RPMI7951 (cell line): ENCODE measurements at regions not wholly inside any gene's neighbourhood (a gene's known extent, or its start where the extent isn't known, plus 50 kb on each side); places are given as distances from the start of the nearest gene placed in this dataset.
A peak's percentile ranks its signal among the peaks of the same experiment; 100 is the strongest.

Experiments
- DNase-seq: peaks from one replicate; pipeline ENCODE4 v3.0.0-alpha.2; 2012; ENCODE audit warnings: low read depth

- DNase-seq = no peak
These were observed 238.4 kb downstream of the ZEB2 start for GRCh38 chr2:144281476-144281875.

- no peak for DNase-seq
These were observed 239.9 kb downstream of the ZEB2 start for GRCh38 chr2:144280009-144280408.

DNA sequence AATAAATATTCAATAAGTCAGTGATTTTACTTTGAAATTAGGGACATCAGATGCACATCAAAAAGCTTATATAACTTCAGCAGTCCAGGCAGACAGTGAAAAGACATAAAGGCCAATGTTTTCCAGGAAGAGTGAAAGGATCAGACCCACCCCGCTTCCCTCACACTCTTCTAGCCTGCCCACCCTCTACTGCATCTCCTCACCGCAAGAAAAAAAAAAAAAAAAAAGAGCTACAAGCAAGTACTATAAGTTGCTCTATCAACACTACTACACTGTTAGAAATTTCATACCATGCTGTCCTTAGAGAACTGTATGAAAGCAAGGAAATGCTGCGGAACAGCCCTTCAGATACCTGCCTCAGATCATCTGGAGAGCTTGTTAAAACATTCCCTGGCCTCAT lies 240.8 kb downstream of the ZEB2 start:
- no peak for DNase-seq

- no peak for DNase-seq
These were observed 242.1 kb downstream of the ZEB2 start for GRCh38 chr2:144277622-144278354.

DNA sequence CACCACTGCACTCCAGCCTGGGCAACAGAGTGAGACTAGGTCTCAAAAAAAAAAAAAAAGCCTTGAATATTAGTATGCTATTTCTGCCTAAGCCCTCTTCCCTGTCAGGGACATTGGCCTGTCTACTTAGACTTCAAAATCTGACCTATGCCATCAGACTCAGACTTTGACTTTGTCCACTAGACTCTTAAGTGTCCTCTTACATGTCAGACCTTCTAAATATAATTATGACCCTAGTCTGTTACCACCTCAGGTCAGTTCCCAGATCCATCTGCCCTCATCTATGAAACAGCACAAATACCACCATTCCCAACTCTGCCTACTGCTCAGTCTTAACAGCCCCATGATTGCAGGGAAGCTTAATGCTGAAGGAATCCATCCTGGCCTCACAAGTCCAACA lies 244.6 kb downstream of the ZEB2 start:
- DNase-seq = no peak

- DNase-seq = no peak
These were observed 245.8 kb downstream of the ZEB2 start for GRCh38 chr2:144274131-144274530.

- DNase-seq = no peak
These were observed 249.0 kb downstream of the ZEB2 start for GRCh38 chr2:144270951-144271350.

DNA sequence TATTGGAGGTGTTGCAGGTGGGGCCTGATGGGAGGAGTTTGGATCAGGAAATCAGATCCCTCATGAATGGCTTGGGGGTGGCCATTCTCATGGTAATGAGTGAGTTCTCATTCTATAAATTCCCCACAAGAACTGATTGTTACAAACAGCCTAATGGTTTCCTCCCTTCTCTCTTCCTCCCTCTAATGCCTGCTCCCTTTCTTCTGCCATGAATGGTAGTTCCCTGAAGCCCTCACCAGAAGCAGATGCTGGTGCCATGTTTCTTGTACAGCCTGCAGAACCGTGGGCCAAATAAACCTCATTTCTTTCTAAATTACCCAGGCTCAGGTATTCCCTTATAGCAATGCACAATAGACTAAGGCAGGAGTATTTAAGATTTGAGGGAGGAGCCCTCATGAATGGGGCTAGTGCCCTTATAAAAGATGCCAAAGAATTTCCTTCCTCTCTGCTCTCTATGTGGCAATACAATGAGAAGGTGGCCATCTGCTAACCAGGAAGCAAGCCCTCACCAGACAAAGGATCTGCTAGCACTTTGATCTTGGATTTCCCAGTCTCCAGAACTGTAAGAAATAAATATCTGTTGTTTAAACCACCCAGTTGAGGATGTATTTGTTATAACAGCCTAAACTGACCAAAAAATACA lies 251.8 kb downstream of the ZEB2 start:
- no peak for DNase-seq

GRCh38 chr2:144267239-144267638 lies 252.7 kb downstream of the ZEB2 start:
- DNase-seq = no peak

GRCh38 chr2:144265654-144266053 lies 254.3 kb downstream of the ZEB2 start:
- no peak for DNase-seq

GRCh38 chr2:144261966-144262365 lies 258.0 kb downstream of the ZEB2 start:
- DNase-seq = no peak

DNA sequence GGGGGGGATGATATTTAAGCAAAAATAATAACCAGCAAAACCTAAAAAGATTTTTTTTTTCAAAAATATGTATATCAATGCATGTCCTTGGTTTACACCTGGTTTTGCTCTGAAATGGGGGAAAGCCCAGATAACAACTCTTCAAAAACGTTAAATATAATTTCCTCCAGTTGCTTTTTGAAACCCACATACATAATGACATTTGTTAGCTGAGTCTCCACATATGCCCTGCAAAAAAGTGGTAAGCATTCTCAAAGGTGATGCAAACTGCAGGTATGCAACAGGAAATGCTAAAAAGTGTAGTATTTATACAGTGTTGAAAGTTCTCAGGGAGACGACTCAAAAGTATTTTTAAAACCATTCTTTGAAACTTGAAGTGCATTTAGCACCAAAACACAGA lies 258.6 kb downstream of the ZEB2 start:
- no peak for DNase-seq

DNA sequence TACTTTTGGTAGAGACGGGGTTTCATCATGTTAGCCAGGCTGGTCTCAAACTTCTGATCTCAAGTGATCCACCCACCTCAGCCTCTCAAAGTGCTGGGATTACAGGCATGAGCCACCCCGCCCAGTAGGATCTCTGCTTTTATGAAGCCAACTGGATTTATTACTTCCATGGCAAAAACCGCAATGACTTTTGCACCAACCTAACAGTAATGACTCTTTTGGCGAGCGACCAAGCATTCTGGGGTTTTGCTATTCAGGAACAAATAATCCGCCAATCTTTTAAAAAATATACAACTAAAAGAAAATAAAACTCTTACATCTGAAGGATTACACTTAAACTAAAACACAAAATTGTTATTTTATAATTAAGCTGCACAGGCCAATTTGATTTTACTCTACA lies 260.6 kb downstream of the ZEB2 start:
- no peak for DNase-seq

DNA sequence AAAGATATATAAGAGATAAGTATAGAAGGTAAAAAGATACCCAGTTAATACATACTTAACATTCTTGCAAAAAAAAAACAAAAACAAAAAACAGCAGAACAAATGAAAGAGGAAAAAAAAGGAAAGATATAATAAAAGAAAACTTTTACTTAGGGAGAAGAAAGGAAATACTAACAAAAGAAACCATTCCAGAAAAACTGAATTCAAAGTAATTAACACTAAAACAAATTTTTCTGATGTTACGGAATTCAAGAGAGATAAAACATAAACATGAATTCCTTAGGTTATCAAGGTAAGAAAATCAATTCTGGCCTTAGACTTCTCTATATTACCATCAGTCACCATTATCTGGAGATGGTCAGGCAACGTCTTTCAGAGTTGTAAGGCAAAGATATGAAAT lies 261.8 kb downstream of the ZEB2 start:
- no peak for DNase-seq

DNA sequence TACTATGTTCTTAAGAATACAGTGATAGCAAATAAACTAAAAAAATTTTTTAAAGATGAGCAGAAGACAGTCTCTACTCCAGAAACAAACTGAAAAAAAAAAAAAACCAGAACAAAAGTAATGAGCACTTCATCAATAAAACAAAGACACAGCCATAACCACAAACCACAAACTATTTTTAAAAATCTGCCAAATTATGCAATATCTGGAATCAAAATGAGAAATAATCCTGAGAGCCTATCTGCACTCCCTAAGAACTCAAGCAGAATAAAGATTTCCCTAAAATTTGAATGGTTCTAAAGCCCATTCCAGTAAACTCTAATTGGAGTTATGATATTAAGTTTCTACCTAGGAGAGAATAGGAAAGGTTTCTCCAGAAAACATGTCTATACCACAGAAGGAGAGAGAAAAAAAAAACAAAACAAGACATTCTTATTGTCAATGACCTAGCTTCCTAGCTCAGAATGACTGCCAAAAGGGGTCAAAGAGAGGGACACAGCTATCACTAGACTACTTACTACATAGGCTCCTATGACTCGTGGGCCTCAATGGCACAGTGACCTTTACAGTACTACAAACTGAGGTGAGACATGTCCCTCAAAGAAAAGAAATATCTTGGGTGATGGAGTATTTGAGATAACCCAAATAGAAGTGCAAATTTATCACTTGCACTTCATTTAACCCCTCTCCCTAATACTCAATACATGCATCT lies 262.8 kb downstream of the ZEB2 start:
- peak; percentile 7 for DNase-seq

GRCh38 chr2:144254342-144255235 lies 265.3 kb downstream of the ZEB2 start:
- DNase-seq = no peak

GRCh38 chr2:144253743-144254142 lies 266.2 kb downstream of the ZEB2 start:
- DNase-seq = no peak

- DNase-seq = no peak
These were observed 267.2 kb downstream of the ZEB2 start for GRCh38 chr2:144252694-144253093.

- no peak for DNase-seq
These were observed 270.8 kb downstream of the ZEB2 start for GRCh38 chr2:144249035-144249637.

DNA sequence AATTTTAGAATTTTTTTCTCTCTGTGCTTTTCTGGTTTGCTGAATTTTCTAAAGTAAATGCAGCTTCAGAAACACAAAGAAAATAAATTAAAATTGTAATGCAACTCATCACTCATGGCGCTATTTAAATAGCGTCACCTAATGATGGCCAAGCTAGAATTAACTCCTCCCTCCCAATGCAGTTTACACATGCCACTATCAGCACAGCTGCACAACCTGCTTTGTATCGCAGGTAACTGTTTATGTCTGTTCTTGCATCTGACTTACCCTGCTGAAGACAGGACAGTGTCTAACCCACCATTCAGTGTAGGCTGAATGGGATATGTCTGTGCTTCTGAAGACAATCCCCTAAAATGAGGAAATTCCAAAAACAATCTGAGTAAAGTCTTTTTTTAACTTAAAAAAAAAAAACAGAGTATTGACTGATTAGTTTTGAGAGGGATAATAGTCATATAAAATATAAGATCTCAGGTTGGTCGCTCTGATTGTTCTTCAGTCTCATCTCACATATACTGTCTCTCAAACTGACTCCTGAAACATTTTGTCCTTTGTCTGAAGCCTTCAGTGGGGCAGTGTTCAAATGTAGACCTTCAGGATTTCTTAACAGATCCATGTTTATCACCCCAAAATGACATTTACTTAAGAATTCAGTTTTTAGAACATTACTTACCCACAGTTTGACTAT lies 271.4 kb downstream of the ZEB2 start:
- no peak for DNase-seq

GRCh38 chr2:144244938-144245337 lies 275.0 kb downstream of the ZEB2 start:
- no peak for DNase-seq
